ENCODE measurements at regions not wholly inside any gene's neighbourhood (a gene's known extent, or its start where the extent isn't known, plus 50 kb on each side); places are given as distances from the start of the nearest gene placed in this dataset.
"Not testable (repeated sequence)": the region's sequence is repeated elsewhere in the genome, so short reads cannot be mapped to it uniquely, and the experiment has no call there.

- H3K4me3 ChIP-seq = no peak overlapping the region
- DNase-seq (ENCODE audit: low spot score in 2 of 2) = no peak
- no peaks in the 10 kb centered on the region for H3K36me3 ChIP-seq
- no peaks in the 10 kb centered on the region for H3K27me3 ChIP-seq
- H3K4me1 ChIP-seq = no peaks in the 10 kb centered on the region
- intact Hi-C loops (cut with DNase I) = no loop called here
- H3K27ac ChIP-seq = no peak overlapping the region
- no peaks in the 10 kb centered on the region for H3K9me3 ChIP-seq
- TF ChIP-seq CTCF (IDR thresholded peaks at IDR 0.05) = no peak
Measured at GRCh38 chr2:209138079-209138478, 285.8 kb upstream of the MAP2 start.

DNA sequence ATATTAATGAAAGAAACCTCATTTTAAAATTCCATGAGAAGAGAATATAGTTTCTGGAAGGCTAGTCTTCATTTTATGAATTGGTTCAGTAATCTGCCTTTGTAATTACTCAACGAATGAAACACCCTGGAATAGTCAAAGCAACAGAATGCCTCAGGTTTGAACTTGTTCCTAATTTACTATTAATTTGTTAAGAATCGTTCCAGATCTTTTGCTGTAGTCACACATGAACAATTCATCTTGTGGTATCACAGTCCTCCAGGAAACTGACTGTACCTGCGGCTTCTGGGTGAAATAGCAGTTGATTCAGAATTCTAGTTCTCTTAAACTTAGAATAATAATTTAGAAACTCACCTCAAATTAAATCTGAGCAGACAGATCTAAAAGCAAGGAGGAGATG is 282.7 kb upstream of the MAP2 start:
- H3K36me3 ChIP-seq = no peaks in the 10 kb centered on the region
- TF ChIP-seq CTCF (IDR thresholded peaks at IDR 0.05) = no peak
- H3K27ac ChIP-seq = no peak overlapping the region
- no peaks in the 10 kb centered on the region for H3K27me3 ChIP-seq
- intact Hi-C loops (cut with DNase I) = no loop called here
- H3K4me3 ChIP-seq = no peak overlapping the region
- no peak for DNase-seq (ENCODE audit: low spot score in 2 of 2)
- H3K4me1 ChIP-seq = no peaks in the 10 kb centered on the region
- no peaks in the 10 kb centered on the region for H3K9me3 ChIP-seq

- no peak for DNase-seq (ENCODE audit: low spot score in 2 of 2)
- no peak for TF ChIP-seq CTCF (IDR thresholded peaks at IDR 0.05)
Measured at GRCh38 chr2:209141818-209142217, 282.0 kb upstream of the MAP2 start.

DNA sequence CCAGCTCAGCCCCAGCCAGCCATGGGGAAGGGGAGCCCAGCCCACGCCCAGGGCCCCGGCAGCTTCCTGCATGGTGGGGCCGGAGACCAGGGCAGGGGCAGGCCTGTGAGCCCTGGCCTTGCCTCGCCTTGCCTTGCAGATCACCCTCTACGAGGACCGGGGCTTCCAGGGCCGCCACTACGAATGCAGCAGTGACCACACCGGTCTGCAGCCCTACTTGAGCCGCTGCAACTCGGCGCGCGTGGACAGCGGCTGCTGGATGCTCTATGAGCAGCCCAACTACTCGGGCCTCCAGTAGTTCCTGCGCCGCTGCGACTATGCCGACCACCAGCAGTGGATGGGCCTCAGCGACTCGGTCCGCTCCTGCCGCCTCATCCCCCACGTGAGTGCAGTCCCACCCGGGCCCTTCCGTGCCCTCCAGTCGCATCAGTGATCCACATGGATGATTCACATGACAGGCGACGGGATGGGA is 278.6 kb upstream of the MAP2 start:
- H3K36me3 ChIP-seq; H3K4me3 ChIP-seq; H3K4me1 ChIP-seq; intact Hi-C loops (cut with DNase I); H3K27me3 ChIP-seq; H3K27ac ChIP-seq; H3K9me3 ChIP-seq; DNase-seq (ENCODE audit: low spot score in 2 of 2): not testable (repeated sequence)

More at GRCh38 chr2:209141818-209142217, 282.0 kb upstream of the MAP2 start:
- H3K4me3 ChIP-seq = no peak overlapping the region
- no peak overlapping the region for H3K27ac ChIP-seq
- H3K36me3 ChIP-seq = no peaks in the 10 kb centered on the region
- intact Hi-C loops (cut with DNase I) = no loop called here
- no peaks in the 10 kb centered on the region for H3K9me3 ChIP-seq
- H3K27me3 ChIP-seq = no peaks in the 10 kb centered on the region
- H3K4me1 ChIP-seq = no peaks in the 10 kb centered on the region

DNA sequence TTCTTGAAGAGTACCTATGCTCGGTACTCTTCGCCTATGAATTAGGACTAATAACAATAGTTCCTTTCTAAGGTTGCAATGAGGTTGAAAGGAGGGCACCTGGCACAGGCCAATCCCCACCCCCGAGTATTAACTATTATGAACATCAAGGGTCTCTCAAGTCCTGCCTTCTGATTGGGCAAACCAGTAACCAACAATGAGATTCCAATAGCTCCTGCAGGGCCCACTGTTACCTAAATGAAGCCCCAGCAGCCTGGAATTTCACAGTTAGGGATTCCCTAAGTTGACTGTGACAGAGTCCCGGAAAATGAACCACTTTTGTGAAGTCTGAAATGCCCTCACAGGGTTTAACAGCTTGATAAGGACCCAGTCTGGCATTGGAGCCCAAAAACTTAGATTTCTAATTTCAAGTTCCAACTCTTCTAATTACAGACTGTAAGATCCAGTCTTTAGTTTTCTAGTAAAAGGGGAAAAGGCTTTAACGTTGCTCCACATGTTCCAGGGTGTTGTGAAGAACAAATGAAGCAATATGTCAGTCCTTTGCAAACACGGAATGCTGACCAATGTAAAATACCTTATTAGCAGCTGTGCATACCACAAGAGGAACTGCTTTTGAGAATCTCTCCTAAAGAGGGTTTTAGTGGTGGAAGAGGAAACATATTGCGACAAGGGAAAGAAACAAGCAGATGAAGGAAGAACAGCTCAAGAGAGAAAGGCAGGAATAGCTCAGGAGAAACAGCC is 277.7 kb upstream of the MAP2 start:
- H3K4me3 ChIP-seq = no peak overlapping the region
- TF ChIP-seq CTCF (IDR thresholded peaks at IDR 0.05) = no peak
- DNase-seq (ENCODE audit: low spot score in 2 of 2) = no peak
- no peaks in the 10 kb centered on the region for H3K36me3 ChIP-seq
- H3K9me3 ChIP-seq = no peaks in the 10 kb centered on the region
- intact Hi-C loops (cut with DNase I) = no loop called here
- H3K27me3 ChIP-seq = no peaks in the 10 kb centered on the region
- H3K4me1 ChIP-seq = no peaks in the 10 kb centered on the region
- H3K27ac ChIP-seq = no peak overlapping the region

DNA sequence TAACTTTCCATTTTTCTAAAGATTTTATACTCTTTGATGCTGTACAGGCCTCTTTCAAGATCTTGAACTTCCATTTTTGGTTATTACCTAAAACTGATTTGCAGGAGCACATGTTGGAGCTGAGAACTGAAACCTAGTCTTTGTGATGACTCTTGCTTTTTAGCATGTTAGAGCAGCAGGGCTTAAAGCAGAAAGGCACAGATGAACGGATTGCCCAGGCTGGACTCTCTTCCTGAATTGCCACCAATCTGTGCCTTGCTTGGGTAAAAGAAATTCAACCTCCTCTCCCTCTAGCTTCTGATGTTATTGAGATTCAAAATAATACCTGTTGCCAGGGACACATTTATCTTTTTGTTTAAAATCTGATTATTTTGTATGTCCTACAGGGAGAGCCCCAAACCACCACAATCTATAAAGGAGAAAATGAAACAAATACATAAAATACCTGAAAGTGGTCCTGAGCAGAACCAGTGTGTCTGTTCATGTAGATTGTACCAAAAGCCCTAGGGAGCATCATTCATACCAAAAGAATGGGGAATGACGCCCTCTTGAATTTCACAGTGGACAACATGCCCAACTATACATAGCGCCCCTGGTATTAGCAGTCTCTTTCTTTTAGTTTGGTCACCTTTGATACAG is 277.0 kb upstream of the MAP2 start:
- Histone ChIP-seq H3K36me3 (no peaks in the 10 kb centered on the region), H3K4me3 (no peak overlapping the region), H3K4me1 (no peaks in the 10 kb centered on the region), H3K27me3 (no peaks in the 10 kb centered on the region), H3K9me3 (no peaks in the 10 kb centered on the region), H3K27ac (peak overlapping the region in 1 of 2 donors; percentile 11)
- intact Hi-C loops (cut with DNase I) = no loop called here
- no peak for TF ChIP-seq CTCF (IDR thresholded peaks at IDR 0.05)
- no peak for DNase-seq (ENCODE audit: low spot score in 2 of 2)
